H9 (cell line): ENCODE measurements at regions not wholly inside any gene's neighbourhood (a gene's known extent, or its start where the extent isn't known, plus 50 kb on each side); places are given as distances from the start of the nearest gene placed in this dataset.

ENCODE experiments used
- DNase-seq: peaks from one replicate; pipeline ENCODE4 v3.0.0-alpha.2; 2017
- H2AFZ ChIP-seq: one replicate; pipeline ENCODE4 v1.6.1; 2013; ENCODE audit warnings: mild to moderate bottlenecking, low read length, control low read depth, moderate library complexity
- H2AK5ac ChIP-seq: 2 replicates; pipeline ENCODE4 v1.6.1; 2013; ENCODE audit warnings: low read length, control low read depth, mixed read lengths; ENCODE audit not compliant: insufficient read length
- H2BK120ac ChIP-seq: one replicate; pipeline ENCODE4 v1.6.1; 2013; ENCODE audit warnings: low read depth, mild to moderate bottlenecking, low read length, control low read depth, inconsistent platforms; ENCODE audit not compliant: poor library complexity, severe bottlenecking
- H2BK12ac ChIP-seq: 2 replicates; pipeline ENCODE4 v1.6.1; 2013; ENCODE audit warnings: low read length, control low read depth, mixed read lengths, low read depth; ENCODE audit not compliant: insufficient read length
- H2BK15ac ChIP-seq: 2 replicates; pipeline ENCODE4 v1.6.1; 2013; ENCODE audit warnings: low read depth, low read length, control low read depth
- H2BK20ac ChIP-seq: one replicate; pipeline ENCODE4 v1.6.1; 2013; ENCODE audit warnings: low read depth, mild to moderate bottlenecking, low read length, control low read depth, inconsistent platforms; ENCODE audit not compliant: poor library complexity, severe bottlenecking
- H2BK5ac ChIP-seq: 2 replicates; pipeline ENCODE4 v1.6.1; 2013; ENCODE audit warnings: low read length, control low read depth, mixed read lengths; ENCODE audit not compliant: insufficient read length
- H3K14ac ChIP-seq: 2 replicates; pipeline ENCODE4 v1.6.1; 2013; ENCODE audit warnings: low read length, control low read depth; ENCODE audit not compliant: insufficient read depth
- H3K18ac ChIP-seq: 2 replicates; pipeline ENCODE4 v1.6.1; 2013; ENCODE audit warnings: low read depth, mild to moderate bottlenecking, mixed read lengths, low read length, control low read depth; ENCODE audit not compliant: insufficient read length
- H3K23ac ChIP-seq: 2 replicates; pipeline ENCODE4 v1.6.1; 2013; ENCODE audit warnings: low read length, control low read depth, mixed read lengths, low read depth; ENCODE audit not compliant: insufficient read length
- H3K23me2 ChIP-seq: 2 replicates; pipeline ENCODE4 v1.6.1; 2013; ENCODE audit warnings: low read depth, mild to moderate bottlenecking, mixed read lengths, low read length, control low read depth; ENCODE audit not compliant: insufficient read length, poor library complexity, severe bottlenecking
- H3K27ac ChIP-seq: 2 replicates; pipeline ENCODE4 v1.5.1; 2013; ENCODE audit warnings: low read length, control low read depth, mixed read lengths, low read depth; ENCODE audit not compliant: insufficient read length
- H3K27me3 ChIP-seq: 2 replicates; pipeline ENCODE4 v1.6.1; 2013; ENCODE audit warnings: low read length, control low read depth, inconsistent platforms; ENCODE audit not compliant: insufficient read depth
- H3K4ac ChIP-seq: 2 replicates; pipeline ENCODE4 v1.6.1; 2013; ENCODE audit warnings: low read depth, mild to moderate bottlenecking, control low read depth, inconsistent platforms, low read length, moderate library complexity
- H3K4me1 ChIP-seq: 2 replicates; pipeline ENCODE4 v1.6.1; 2013; ENCODE audit warnings: low read length, control low read depth, inconsistent platforms; ENCODE audit not compliant: insufficient read depth
- H3K4me2 ChIP-seq: 2 replicates; pipeline ENCODE4 v1.6.1; 2013; ENCODE audit warnings: low read length, control low read depth, mixed read lengths; ENCODE audit not compliant: insufficient read length, insufficient read depth
- H3K56ac ChIP-seq: 2 replicates; pipeline ENCODE4 v1.6.1; 2013; ENCODE audit warnings: low read depth, mild to moderate bottlenecking, mixed read lengths, low read length, control low read depth; ENCODE audit not compliant: insufficient read length
- H3K79me1 ChIP-seq: 2 replicates; pipeline ENCODE4 v1.6.1; 2013; ENCODE audit warnings: low read depth, mild to moderate bottlenecking, moderate library complexity, low read length, control low read depth, inconsistent platforms; ENCODE audit not compliant: insufficient read depth, poor library complexity, severe bottlenecking
- H3K79me2 ChIP-seq: 2 replicates; pipeline ENCODE4 v1.6.1; 2013; ENCODE audit warnings: low read length, control low read depth, inconsistent platforms; ENCODE audit not compliant: insufficient read depth
- H3K9ac ChIP-seq: 2 replicates; pipeline ENCODE4 v1.6.1; 2013; ENCODE audit warnings: low read length, control low read depth, mixed read lengths; ENCODE audit not compliant: insufficient read length; ENCODE audit errors: extremely low read depth
- H3K9me3 ChIP-seq: one replicate; pipeline ENCODE4 v1.6.1; 2013; ENCODE audit warnings: low read depth, low read length, inconsistent platforms; ENCODE audit not compliant: control insufficient read depth
- H3T11ph ChIP-seq: one replicate; pipeline ENCODE4 v1.6.1; 2013; ENCODE audit warnings: mild to moderate bottlenecking, low read length, control low read depth, inconsistent platforms
- H4K20me1 ChIP-seq: one replicate; pipeline ENCODE4 v1.6.1; 2013; ENCODE audit not compliant: control insufficient read depth, insufficient read length, insufficient read depth
- H4K5ac ChIP-seq: 2 replicates; pipeline ENCODE4 v1.6.1; 2013; ENCODE audit warnings: low read depth, mild to moderate bottlenecking, mixed read lengths, low read length, control low read depth; ENCODE audit not compliant: insufficient read length
- H4K8ac ChIP-seq: replicated peaks from 2 replicates; pipeline ENCODE4 v1.6.1; 2013; ENCODE audit warnings: low read length, control low read depth, mixed read lengths, low read depth; ENCODE audit not compliant: insufficient read length
- H4K91ac ChIP-seq: 2 replicates; pipeline ENCODE4 v1.6.1; 2013; ENCODE audit warnings: low read depth, mild to moderate bottlenecking, moderate library complexity, mixed read lengths, low read length, control low read depth; ENCODE audit not compliant: insufficient read length
- H3K27ac Mint-ChIP-seq, 3 experiments: 2 replicates in 2 of 3; 3 replicates in 1 of 3; pipeline ENCODE4 v1.8.0; 2020 to 2021; ENCODE audit warnings: mixed read lengths in 3 of 3, mild to moderate bottlenecking in 1 of 3, moderate library complexity in 1 of 3
- H3K27me3 Mint-ChIP-seq: 2 replicates; pipeline ENCODE4 v1.8.0; 2021; ENCODE audit warnings: low read depth, mild to moderate bottlenecking, moderate library complexity, mixed read lengths
- H3K36me3 Mint-ChIP-seq, 3 experiments: 2 replicates in 2 of 3; 3 replicates in 1 of 3; pipeline ENCODE4 v1.8.0; 2020 to 2021; ENCODE audit warnings: low read depth in 3 of 3, mixed read lengths in 3 of 3; ENCODE audit not compliant: insufficient read depth in 1 of 3
- H3K4me1 Mint-ChIP-seq, 2 experiments: 2 replicates each; pipeline ENCODE4 v1.8.0; 2020; ENCODE audit warnings: mixed read lengths in 2 of 2
- H3K4me3 Mint-ChIP-seq, 2 experiments: 2 replicates in 1 of 2; 3 replicates in 1 of 2; pipeline ENCODE4 v1.8.0; 2020 to 2021; ENCODE audit warnings: mild to moderate bottlenecking in 2 of 2, mixed read lengths in 2 of 2, moderate library complexity in 1 of 2
- H3K9me3 Mint-ChIP-seq, 2 experiments: 2 replicates in 1 of 2; 3 replicates in 1 of 2; pipeline ENCODE4 v1.8.0; 2020; ENCODE audit warnings: mild to moderate bottlenecking in 2 of 2, mixed read lengths in 2 of 2, moderate library complexity in 1 of 2
- WGBS: extraction: QIAGEN DNeasy Blood & Tissue Kit; methylation state at CpG from one replicate; pipeline ENCODE4 v1.1.7; 2013; ENCODE audit warnings: missing lambda C conversion rate, low lambda C conversion rate, mixed read lengths; ENCODE audit not compliant: insufficient read length; ENCODE audit errors: extremely low coverage; 5-methylcytosine and 5-hydroxymethylcytosine counted together
- TF ChIP-seq, protein P1 (sequence below): fragments of 200-600 bp; sonication (generic); conservative IDR thresholded peaks from 3 replicates; pipeline ENCODE4 v1.8.0; 2021; ENCODE audit warnings: antibody characterized with exemption, mild to moderate bottlenecking

DNA sequence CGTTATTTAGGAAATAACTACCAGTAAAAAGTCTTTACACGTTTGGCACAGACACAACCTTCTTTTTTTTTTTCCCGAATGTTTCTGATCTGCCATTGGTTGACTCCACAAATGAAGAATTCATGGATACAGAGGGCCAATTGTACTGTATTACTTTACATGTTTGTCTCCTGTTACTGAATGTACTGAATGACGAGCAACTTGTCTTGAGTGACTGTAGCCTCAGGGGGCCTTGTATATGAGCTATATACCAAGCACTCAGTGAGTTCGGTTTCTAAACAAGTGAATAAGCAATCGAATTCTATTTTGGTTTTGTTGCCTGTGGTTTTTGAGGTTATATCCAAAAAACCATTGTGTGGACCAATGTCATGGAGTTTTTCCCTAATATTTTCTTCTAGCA is 480.0 kb upstream of the SYT1 start:
- Histone ChIP-seq H4K5ac (no peak overlapping the region), H3T11ph (no peak overlapping the region), H3K4ac (no peak overlapping the region), H4K91ac (no peak overlapping the region), H3K27me3 (no peaks in the 10 kb centered on the region), H3K9ac (no peak overlapping the region), H3K79me1 (no peaks in the 10 kb centered on the region), H4K20me1 (no peaks in the 10 kb centered on the region), H3K56ac (no peak overlapping the region), H3K23ac (no peak overlapping the region), H3K14ac (no peak overlapping the region), H3K4me1 (no peaks in the 10 kb centered on the region), H2BK12ac (no peak overlapping the region), H2BK20ac (no peak overlapping the region), H2BK5ac (no peak overlapping the region), H3K79me2 (no peaks in the 10 kb centered on the region), H3K23me2 (no peaks in the 10 kb centered on the region), H3K4me2 (no peak overlapping the region), H3K9me3 (no peaks in the 10 kb centered on the region), H3K18ac (no peak overlapping the region), H3K27ac (no peak overlapping the region), H2AK5ac (no peak overlapping the region), H2BK120ac (no peak overlapping the region), H2BK15ac (no peak overlapping the region), H4K8ac (no peak overlapping the region), H2AFZ (no peak overlapping the region)
- no peaks in the 10 kb centered on the region for H3K27me3 Mint-ChIP-seq
- H3K9me3 Mint-ChIP-seq = peaks cover 7 to 9% of the 10 kb centered on the region in 2 experiments
- no peak overlapping the region for H3K4me3 Mint-ChIP-seq
- TF ChIP-seq, protein P1, sequence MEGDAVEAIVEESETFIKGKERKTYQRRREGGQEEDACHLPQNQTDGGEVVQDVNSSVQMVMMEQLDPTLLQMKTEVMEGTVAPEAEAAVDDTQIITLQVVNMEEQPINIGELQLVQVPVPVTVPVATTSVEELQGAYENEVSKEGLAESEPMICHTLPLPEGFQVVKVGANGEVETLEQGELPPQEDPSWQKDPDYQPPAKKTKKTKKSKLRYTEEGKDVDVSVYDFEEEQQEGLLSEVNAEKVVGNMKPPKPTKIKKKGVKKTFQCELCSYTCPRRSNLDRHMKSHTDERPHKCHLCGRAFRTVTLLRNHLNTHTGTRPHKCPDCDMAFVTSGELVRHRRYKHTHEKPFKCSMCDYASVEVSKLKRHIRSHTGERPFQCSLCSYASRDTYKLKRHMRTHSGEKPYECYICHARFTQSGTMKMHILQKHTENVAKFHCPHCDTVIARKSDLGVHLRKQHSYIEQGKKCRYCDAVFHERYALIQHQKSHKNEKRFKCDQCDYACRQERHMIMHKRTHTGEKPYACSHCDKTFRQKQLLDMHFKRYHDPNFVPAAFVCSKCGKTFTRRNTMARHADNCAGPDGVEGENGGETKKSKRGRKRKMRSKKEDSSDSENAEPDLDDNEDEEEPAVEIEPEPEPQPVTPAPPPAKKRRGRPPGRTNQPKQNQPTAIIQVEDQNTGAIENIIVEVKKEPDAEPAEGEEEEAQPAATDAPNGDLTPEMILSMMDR = no peak
- peaks cover 6 to 7% (median 6%) of the 10 kb centered on the region in 3 experiments; a peak in 6 of 7 replicates for H3K36me3 Mint-ChIP-seq
- no peak for DNase-seq
- WGBS = no CpG with 5 or more reads among the region's 6 CpGs
- H3K27ac Mint-ChIP-seq = no peak overlapping the region
- peaks cover 5 to 9% of the 10 kb centered on the region in 2 experiments for H3K4me1 Mint-ChIP-seq
